ENCODE measurements at regions not wholly inside any gene's neighbourhood (a gene's known extent, or its start where the extent isn't known, plus 50 kb on each side); places are given as distances from the start of the nearest gene placed in this dataset.

GRCh38 chr13:46994492-46994891, 97.6 kb upstream of the HTR2A start:
- POLR2A ChIA-PET (ENCODE audit: partially characterized antibody) = no interaction called here
- no peak overlapping the region for H3K4me3 Mint-ChIP-seq
- intact Hi-C loops (cut with micrococcal nuclease) = no loop called here
- no peaks in the 10 kb centered on the region for H3K36me3 Mint-ChIP-seq
- H3K27ac Mint-ChIP-seq = no peak overlapping the region
- peaks cover 0 to 2% of the 10 kb centered on the region in 2 donors for H3K27me3 Mint-ChIP-seq
- no peaks in the 10 kb centered on the region for H3K9me3 ChIP-seq (ENCODE audit: control insufficient read depth in 1 of 2, low read length in 2 of 2)
- H3K4me1 ChIP-seq (ENCODE audit: insufficient read depth, low read length) = no peaks in the 10 kb centered on the region
- no peaks in the 10 kb centered on the region for H3K36me3 ChIP-seq (ENCODE audit: insufficient read depth, low read length)
- peaks cover 0 to 3% (median 0%) of the 10 kb centered on the region in 8 donors for H3K9me3 Mint-ChIP-seq
- CTCF ChIA-PET (ENCODE audit: partially characterized antibody) = no interaction called here
- H3K4me3 ChIP-seq (ENCODE audit: low read length in 2 of 2) = no peak overlapping the region
- DNase-seq = no peak
- H3K27me3 ChIP-seq (ENCODE audit: insufficient read depth, low read length) = no peaks in the 10 kb centered on the region
- H3K4me1 Mint-ChIP-seq = no peaks in the 10 kb centered on the region
- H3K27ac ChIP-seq (ENCODE audit: low read depth, low read length) = no peak overlapping the region

DNA sequence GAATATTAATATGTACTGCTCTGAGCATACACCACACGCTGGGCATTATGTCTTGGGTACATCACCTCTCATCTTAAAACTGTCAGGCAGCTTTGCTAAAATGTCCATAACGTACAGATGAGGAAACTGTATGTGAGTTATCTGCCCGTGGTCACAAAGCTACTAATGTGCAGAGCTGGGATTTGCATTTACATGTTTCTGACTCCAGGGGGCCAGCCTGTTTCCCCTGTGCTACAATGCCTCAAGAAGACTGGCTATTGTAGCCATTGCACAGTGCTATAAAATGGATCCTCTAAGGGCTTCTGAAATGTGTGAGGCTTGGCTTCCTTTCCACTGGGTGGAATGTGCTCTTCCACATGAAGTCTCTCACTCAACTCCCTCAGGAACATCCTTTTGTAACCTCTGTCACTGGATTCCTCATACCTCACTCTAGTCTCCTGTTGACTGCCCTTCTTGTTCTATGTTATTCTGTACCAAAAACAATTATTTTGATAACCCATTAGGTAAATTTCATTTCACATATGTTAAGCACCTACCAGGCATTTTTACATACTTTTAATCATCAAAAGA, 95.6 kb upstream of the HTR2A start:
- Histone ChIP-seq H3K27me3 (ENCODE audit: insufficient read depth, low read length) (no peaks in the 10 kb centered on the region), H3K27ac (ENCODE audit: low read depth, low read length) (no peak overlapping the region), H3K4me3 (ENCODE audit: low read length in 2 of 2) (no peak overlapping the region), H3K36me3 (ENCODE audit: insufficient read depth, low read length) (no peaks in the 10 kb centered on the region), H3K9me3 (ENCODE audit: control insufficient read depth in 1 of 2, low read length in 2 of 2) (no peaks in the 10 kb centered on the region), H3K4me1 (ENCODE audit: insufficient read depth, low read length) (no peaks in the 10 kb centered on the region)
- H3K27ac Mint-ChIP-seq = no peak overlapping the region
- intact Hi-C loops (cut with micrococcal nuclease) = no loop called here
- H3K27me3 Mint-ChIP-seq = peaks cover 2 to 9% of the 10 kb centered on the region in 2 donors
- CTCF ChIA-PET (ENCODE audit: partially characterized antibody) = no interaction called here
- peaks cover 0 to 5% (median 0%) of the 10 kb centered on the region in 8 donors for H3K9me3 Mint-ChIP-seq
- no peak overlapping the region for H3K4me3 Mint-ChIP-seq
- H3K4me1 Mint-ChIP-seq = no peaks in the 10 kb centered on the region
- DNase-seq = no peak
- H3K36me3 Mint-ChIP-seq = no peaks in the 10 kb centered on the region
- POLR2A ChIA-PET (ENCODE audit: partially characterized antibody) = no interaction called here

DNA sequence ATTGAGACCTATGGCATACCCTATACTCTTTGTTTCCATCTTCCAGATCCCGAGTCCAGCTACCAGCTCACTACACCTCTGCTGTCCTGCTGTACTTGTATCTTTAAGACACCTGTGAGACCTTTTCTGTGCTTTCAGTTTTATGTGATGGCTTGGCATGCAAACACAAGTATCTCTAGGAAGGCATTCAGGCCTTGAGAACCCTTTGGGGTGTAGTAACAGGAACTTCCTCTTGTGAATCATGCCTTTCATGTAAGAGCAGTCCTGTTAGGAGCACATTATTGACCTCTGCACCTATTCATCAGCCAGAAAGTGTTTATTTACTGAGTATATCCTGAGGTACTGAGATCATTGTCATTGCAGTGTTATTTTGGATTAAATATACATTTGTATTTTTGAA, 87.0 kb upstream of the HTR2A start:
- no peaks in the 10 kb centered on the region for H3K36me3 Mint-ChIP-seq
- no peak overlapping the region for H3K27ac Mint-ChIP-seq
- intact Hi-C loops (cut with micrococcal nuclease) = no loop called here
- H3K27me3 Mint-ChIP-seq = peaks cover 1 to 7% of the 10 kb centered on the region in 2 donors
- no peaks in the 10 kb centered on the region for H3K27me3 ChIP-seq (ENCODE audit: insufficient read depth, low read length)
- CTCF ChIA-PET (ENCODE audit: partially characterized antibody) = no interaction called here
- no peaks in the 10 kb centered on the region for H3K9me3 ChIP-seq (ENCODE audit: control insufficient read depth in 1 of 2, low read length in 2 of 2)
- H3K9me3 Mint-ChIP-seq = peaks cover 0 to 4% (median under 1%) of the 10 kb centered on the region in 8 donors
- no peak overlapping the region for H3K27ac ChIP-seq (ENCODE audit: low read depth, low read length)
- H3K36me3 ChIP-seq (ENCODE audit: insufficient read depth, low read length) = no peaks in the 10 kb centered on the region
- no peak overlapping the region for H3K4me3 ChIP-seq (ENCODE audit: low read length in 2 of 2)
- H3K4me3 Mint-ChIP-seq = no peak overlapping the region
- H3K4me1 Mint-ChIP-seq = peaks cover 0 to 10% (median 6%) of the 10 kb centered on the region in 4 donors
- no peak for DNase-seq
- POLR2A ChIA-PET (ENCODE audit: partially characterized antibody) = no interaction called here
- no peaks in the 10 kb centered on the region for H3K4me1 ChIP-seq (ENCODE audit: insufficient read depth, low read length)

- no peaks in the 10 kb centered on the region for H3K27me3 ChIP-seq (ENCODE audit: insufficient read depth, low read length)
- Mint-ChIP-seq H3K27ac (no peak overlapping the region), H3K27me3 (peaks cover 0 to 4% of the 10 kb centered on the region in 2 donors), H3K36me3 (no peaks in the 10 kb centered on the region), H3K9me3 (peaks cover 0 to 4% (median 0%) of the 10 kb centered on the region in 8 donors), H3K4me1 (peaks cover 0 to 10% (median 6%) of the 10 kb centered on the region in 4 donors), H3K4me3 (no peak overlapping the region)
- ChIA-PET POLR2A (ENCODE audit: partially characterized antibody) (no interaction called here), CTCF (ENCODE audit: partially characterized antibody) (no interaction called here)
- no peaks in the 10 kb centered on the region for H3K4me1 ChIP-seq (ENCODE audit: insufficient read depth, low read length)
- no peak overlapping the region for H3K4me3 ChIP-seq (ENCODE audit: low read length in 2 of 2)
- H3K36me3 ChIP-seq (ENCODE audit: insufficient read depth, low read length) = no peaks in the 10 kb centered on the region
- no peak overlapping the region for H3K27ac ChIP-seq (ENCODE audit: low read depth, low read length)
- no peak for DNase-seq
- H3K9me3 ChIP-seq (ENCODE audit: control insufficient read depth in 1 of 2, low read length in 2 of 2) = no peaks in the 10 kb centered on the region
- intact Hi-C loops (cut with micrococcal nuclease) = no loop called here
These were observed 86.2 kb upstream of the HTR2A start for GRCh38 chr13:46982856-46983582.

DNA sequence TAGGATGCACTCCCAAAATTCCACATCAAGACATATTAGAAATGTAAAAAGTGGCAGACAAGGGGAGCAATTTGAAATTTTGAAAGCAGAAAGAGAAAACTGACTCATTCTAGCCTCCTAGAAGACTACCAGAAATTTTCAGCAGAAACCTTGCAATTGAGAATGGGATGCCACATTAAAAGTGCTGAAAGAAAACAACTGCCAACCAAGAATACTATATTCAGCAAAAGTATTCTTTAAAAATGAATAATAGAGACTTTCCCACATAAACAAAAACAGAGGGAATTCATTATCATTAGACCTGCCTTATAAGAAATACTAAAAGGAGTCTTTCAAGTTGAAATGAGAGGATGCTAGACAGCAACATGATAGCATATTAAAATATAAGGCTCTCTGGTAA, 78.3 kb upstream of the HTR2A start:
- H3K27me3 Mint-ChIP-seq = peaks cover 0 to 4% of the 10 kb centered on the region in 2 donors
- ChIA-PET CTCF (ENCODE audit: partially characterized antibody) (no interaction called here), POLR2A (ENCODE audit: partially characterized antibody) (no interaction called here)
- no peak overlapping the region for H3K27ac Mint-ChIP-seq
- no peak overlapping the region for H3K4me3 Mint-ChIP-seq
- no peak for DNase-seq
- Histone ChIP-seq H3K27me3 (ENCODE audit: insufficient read depth, low read length) (no peaks in the 10 kb centered on the region), H3K36me3 (ENCODE audit: insufficient read depth, low read length) (no peaks in the 10 kb centered on the region), H3K27ac (ENCODE audit: low read depth, low read length) (no peak overlapping the region), H3K4me3 (ENCODE audit: low read length in 2 of 2) (no peak overlapping the region), H3K9me3 (ENCODE audit: control insufficient read depth in 1 of 2, low read length in 2 of 2) (no peaks in the 10 kb centered on the region), H3K4me1 (ENCODE audit: insufficient read depth, low read length) (no peaks in the 10 kb centered on the region)
- intact Hi-C loops (cut with micrococcal nuclease) = no loop called here
- H3K4me1 Mint-ChIP-seq = no peaks in the 10 kb centered on the region
- peaks cover 0 to 44% (median 16%) of the 10 kb centered on the region in 8 donors for H3K9me3 Mint-ChIP-seq
- no peaks in the 10 kb centered on the region for H3K36me3 Mint-ChIP-seq

DNA sequence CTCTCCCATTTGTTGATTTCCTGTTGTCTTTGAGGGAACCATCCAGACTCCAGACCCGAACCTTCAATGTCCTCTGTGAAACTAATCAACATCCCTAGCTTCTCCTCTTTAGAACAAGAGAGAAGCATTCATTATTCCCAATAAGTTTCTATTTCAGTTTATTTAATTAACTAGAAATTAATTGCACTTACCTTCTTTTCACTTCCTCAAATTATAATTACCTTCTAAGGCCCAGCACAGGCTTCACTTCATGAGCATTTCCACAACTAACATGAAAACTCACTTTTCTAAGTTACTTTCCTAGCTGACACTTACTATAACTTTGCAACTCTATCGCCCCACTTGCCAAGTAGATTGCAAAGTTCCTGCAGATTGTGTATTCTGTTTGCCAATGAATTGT, 71.6 kb upstream of the HTR2A start:
- CTCF ChIA-PET (ENCODE audit: partially characterized antibody) = no interaction called here
- Histone ChIP-seq H3K4me3 (ENCODE audit: low read length in 2 of 2) (no peak overlapping the region), H3K36me3 (ENCODE audit: insufficient read depth, low read length) (no peaks in the 10 kb centered on the region), H3K27ac (ENCODE audit: low read depth, low read length) (no peak overlapping the region), H3K9me3 (ENCODE audit: control insufficient read depth in 1 of 2, low read length in 2 of 2) (no peaks in the 10 kb centered on the region), H3K4me1 (ENCODE audit: insufficient read depth, low read length) (no peaks in the 10 kb centered on the region), H3K27me3 (ENCODE audit: insufficient read depth, low read length) (no peaks in the 10 kb centered on the region)
- Mint-ChIP-seq H3K27me3 (peaks cover 6 to 8% of the 10 kb centered on the region in 2 donors), H3K9me3 (peaks cover 0 to 4% (median 1%) of the 10 kb centered on the region in 8 donors), H3K4me1 (no peaks in the 10 kb centered on the region), H3K36me3 (no peaks in the 10 kb centered on the region), H3K4me3 (no peak overlapping the region), H3K27ac (no peak overlapping the region)
- no peak for DNase-seq
- intact Hi-C loops (cut with micrococcal nuclease) = no loop called here
- POLR2A ChIA-PET (ENCODE audit: partially characterized antibody) = no interaction called here

GRCh38 chr13:46964789-46965527, 68.1 kb upstream of the HTR2A start:
- Histone ChIP-seq H3K36me3 (ENCODE audit: insufficient read depth, low read length) (no peaks in the 10 kb centered on the region), H3K4me1 (ENCODE audit: insufficient read depth, low read length) (no peaks in the 10 kb centered on the region), H3K4me3 (ENCODE audit: low read length in 2 of 2) (no peak overlapping the region), H3K9me3 (ENCODE audit: control insufficient read depth in 1 of 2, low read length in 2 of 2) (no peaks in the 10 kb centered on the region), H3K27me3 (ENCODE audit: insufficient read depth, low read length) (no peaks in the 10 kb centered on the region), H3K27ac (ENCODE audit: low read depth, low read length) (no peak overlapping the region)
- H3K4me1 Mint-ChIP-seq = no peaks in the 10 kb centered on the region
- peaks cover 3 to 7% of the 10 kb centered on the region in 2 donors for H3K27me3 Mint-ChIP-seq
- CTCF ChIA-PET (ENCODE audit: partially characterized antibody) = no interaction called here
- no peak overlapping the region for H3K4me3 Mint-ChIP-seq
- H3K27ac Mint-ChIP-seq = no peak overlapping the region
- H3K36me3 Mint-ChIP-seq = no peaks in the 10 kb centered on the region
- no peak for DNase-seq
- intact Hi-C loops (cut with micrococcal nuclease) = no loop called here
- POLR2A ChIA-PET (ENCODE audit: partially characterized antibody) = no interaction called here
- H3K9me3 Mint-ChIP-seq = peaks cover 0 to 3% (median 0%) of the 10 kb centered on the region in 8 donors

All from CD4-positive, alpha-beta memory T cell (primary cell).